ENCODE measurements at regions not wholly inside any gene's neighbourhood (a gene's known extent, or its start where the extent isn't known, plus 50 kb on each side); places are given as distances from the start of the nearest gene placed in this dataset.
"Not testable (repeated sequence)": the region's sequence is repeated elsewhere in the genome, so short reads cannot be mapped to it uniquely, and the experiment has no call there.

GRCh38 chr9:87781331-87781730 lies 55.4 kb downstream of the CTSL start:
- Histone ChIP-seq H3K27ac (ENCODE audit: low read depth) (no peak overlapping the region), H3K36me3 (ENCODE audit: insufficient read depth) (no peaks in the 10 kb centered on the region), H3K4me3 (ENCODE audit: low read depth, low read length) (no peak overlapping the region), H3K4me1 (ENCODE audit: insufficient read depth) (no peaks in the 10 kb centered on the region)
- 92% methylated on average over 3 of the region's 3 CpGs for WGBS
- DNase-seq (ENCODE audit: extremely low spot score) = no peak

GRCh38 chr9:87783180-87783579 lies 57.3 kb downstream of the CTSL start:
- Histone ChIP-seq H3K4me1 (ENCODE audit: insufficient read depth) (no peaks in the 10 kb centered on the region), H3K36me3 (ENCODE audit: insufficient read depth) (no peaks in the 10 kb centered on the region), H3K27ac (ENCODE audit: low read depth) (no peak overlapping the region), H3K4me3 (ENCODE audit: low read depth, low read length) (no peak overlapping the region)
- DNase-seq (ENCODE audit: extremely low spot score) = no peak
- 90% methylated on average over 4 of the region's 4 CpGs for WGBS

- WGBS = 53% methylated on average over 8 of the region's 8 CpGs
- H3K27ac ChIP-seq (ENCODE audit: low read depth); H3K36me3 ChIP-seq (ENCODE audit: insufficient read depth); H3K4me1 ChIP-seq (ENCODE audit: insufficient read depth); H3K4me3 ChIP-seq (ENCODE audit: low read depth, low read length): not testable (repeated sequence)
- peak; percentile 13 for DNase-seq (ENCODE audit: extremely low spot score)
Observed at GRCh38 chr9:87785315-87785970, 59.5 kb downstream of the CTSL start.

- no peaks in the 10 kb centered on the region for H3K36me3 ChIP-seq (ENCODE audit: insufficient read depth)
- 92% methylated on average over 2 of the region's 2 CpGs for WGBS
- DNase-seq (ENCODE audit: extremely low spot score) = no peak
- H3K4me1 ChIP-seq (ENCODE audit: insufficient read depth) = no peaks in the 10 kb centered on the region
- H3K27ac ChIP-seq (ENCODE audit: low read depth) = no peak overlapping the region
- no peak overlapping the region for H3K4me3 ChIP-seq (ENCODE audit: low read depth, low read length)
Observed at GRCh38 chr9:87786423-87786822, 60.5 kb downstream of the CTSL start.

GRCh38 chr9:87786876-87787275 lies 61.0 kb downstream of the CTSL start:
- Histone ChIP-seq H3K27ac (ENCODE audit: low read depth) (no peak overlapping the region), H3K36me3 (ENCODE audit: insufficient read depth) (no peaks in the 10 kb centered on the region), H3K4me1 (ENCODE audit: insufficient read depth) (no peaks in the 10 kb centered on the region), H3K4me3 (ENCODE audit: low read depth, low read length) (no peak overlapping the region)
- WGBS = 56% methylated on average over 2 of the region's 2 CpGs
- no peak for DNase-seq (ENCODE audit: extremely low spot score)

GRCh38 chr9:87787735-87788134 lies 61.8 kb downstream of the CTSL start:
- DNase-seq (ENCODE audit: extremely low spot score) = no peak
- Histone ChIP-seq H3K27ac (ENCODE audit: low read depth) (no peak overlapping the region), H3K36me3 (ENCODE audit: insufficient read depth) (no peaks in the 10 kb centered on the region), H3K4me1 (ENCODE audit: insufficient read depth) (no peaks in the 10 kb centered on the region), H3K4me3 (ENCODE audit: low read depth, low read length) (no peak overlapping the region)
- 94% methylated on average over 5 of the region's 5 CpGs for WGBS

- no peak overlapping the region for H3K27ac ChIP-seq (ENCODE audit: low read depth)
- no peaks in the 10 kb centered on the region for H3K36me3 ChIP-seq (ENCODE audit: insufficient read depth)
- H3K4me1 ChIP-seq (ENCODE audit: insufficient read depth) = no peaks in the 10 kb centered on the region
- no peak overlapping the region for H3K4me3 ChIP-seq (ENCODE audit: low read depth, low read length)
- no peak for DNase-seq (ENCODE audit: extremely low spot score)
- 63% methylated on average over 6 of the region's 6 CpGs for WGBS
Observed at GRCh38 chr9:87792831-87793288, 66.9 kb downstream of the CTSL start.

- Histone ChIP-seq H3K4me3 (ENCODE audit: low read depth, low read length) (no peak overlapping the region), H3K36me3 (ENCODE audit: insufficient read depth) (no peaks in the 10 kb centered on the region), H3K27ac (ENCODE audit: low read depth) (no peak overlapping the region), H3K4me1 (ENCODE audit: insufficient read depth) (no peaks in the 10 kb centered on the region)
- 71% methylated on average over 6 of the region's 6 CpGs for WGBS
- DNase-seq (ENCODE audit: extremely low spot score) = no peak
Observed at GRCh38 chr9:87793292-87793691, 67.4 kb downstream of the CTSL start.

- no peak for DNase-seq (ENCODE audit: extremely low spot score)
- Histone ChIP-seq H3K27ac (ENCODE audit: low read depth) (no peak overlapping the region), H3K36me3 (ENCODE audit: insufficient read depth) (no peaks in the 10 kb centered on the region), H3K4me3 (ENCODE audit: low read depth, low read length) (no peak overlapping the region), H3K4me1 (ENCODE audit: insufficient read depth) (no peaks in the 10 kb centered on the region)
- 60% methylated on average over 4 of the region's 4 CpGs for WGBS
Observed at GRCh38 chr9:87795178-87795577, 69.3 kb downstream of the CTSL start.

GRCh38 chr9:87796196-87796595 lies 70.3 kb downstream of the CTSL start:
- no peaks in the 10 kb centered on the region for H3K36me3 ChIP-seq (ENCODE audit: insufficient read depth)
- H3K4me1 ChIP-seq (ENCODE audit: insufficient read depth) = no peaks in the 10 kb centered on the region
- no peak overlapping the region for H3K4me3 ChIP-seq (ENCODE audit: low read depth, low read length)
- WGBS = 85% methylated on average over 2 of the region's 2 CpGs
- DNase-seq (ENCODE audit: extremely low spot score) = no peak
- no peak overlapping the region for H3K27ac ChIP-seq (ENCODE audit: low read depth)

- no peak overlapping the region for H3K27ac ChIP-seq (ENCODE audit: low read depth)
- WGBS = 60% methylated on average over 1 of the region's 1 CpG
- H3K4me3 ChIP-seq (ENCODE audit: low read depth, low read length) = no peak overlapping the region
- H3K4me1 ChIP-seq (ENCODE audit: insufficient read depth) = no peaks in the 10 kb centered on the region
- no peak for DNase-seq (ENCODE audit: extremely low spot score)
- no peaks in the 10 kb centered on the region for H3K36me3 ChIP-seq (ENCODE audit: insufficient read depth)
Observed at GRCh38 chr9:87798261-87798833, 72.4 kb downstream of the CTSL start.

- WGBS = 89% methylated on average over 5 of the region's 5 CpGs
- no peak for DNase-seq (ENCODE audit: extremely low spot score)
- H3K4me1 ChIP-seq (ENCODE audit: insufficient read depth) = no peaks in the 10 kb centered on the region
- H3K36me3 ChIP-seq (ENCODE audit: insufficient read depth) = no peaks in the 10 kb centered on the region
- H3K27ac ChIP-seq (ENCODE audit: low read depth) = no peak overlapping the region
- no peak overlapping the region for H3K4me3 ChIP-seq (ENCODE audit: low read depth, low read length)
Observed at GRCh38 chr9:87799503-87799902, 73.6 kb downstream of the CTSL start.

GRCh38 chr9:87800456-87800855 lies 74.5 kb downstream of the CTSL start:
- H3K27ac ChIP-seq (ENCODE audit: low read depth) = no peak overlapping the region
- 63% methylated on average over 7 of the region's 7 CpGs for WGBS
- no peak overlapping the region for H3K4me3 ChIP-seq (ENCODE audit: low read depth, low read length)
- H3K36me3 ChIP-seq (ENCODE audit: insufficient read depth) = no peaks in the 10 kb centered on the region
- no peak for DNase-seq (ENCODE audit: extremely low spot score)
- H3K4me1 ChIP-seq (ENCODE audit: insufficient read depth) = no peaks in the 10 kb centered on the region

GRCh38 chr9:87801013-87801412 lies 75.1 kb downstream of the CTSL start:
- no peak for DNase-seq (ENCODE audit: extremely low spot score)

More at GRCh38 chr9:87801013-87801412, 75.1 kb downstream of the CTSL start:
- Histone ChIP-seq H3K4me3 (ENCODE audit: low read depth, low read length) (no peak overlapping the region), H3K4me1 (ENCODE audit: insufficient read depth) (no peaks in the 10 kb centered on the region), H3K36me3 (ENCODE audit: insufficient read depth) (no peaks in the 10 kb centered on the region), H3K27ac (ENCODE audit: low read depth) (no peak overlapping the region)
- WGBS = 39% methylated on average over 4 of the region's 4 CpGs

All from urinary bladder (tissue), 3 donors.